ENCODE measurements at regions not wholly inside any gene's neighbourhood (a gene's known extent, or its start where the extent isn't known, plus 50 kb on each side); places are given as distances from the start of the nearest gene placed in this dataset.

GRCh38 chr2:126799301-126799700 is 99.4 kb upstream of the TEX51 start:
- Histone ChIP-seq H3K27ac (no peak overlapping the region), H3K36me3 (no peaks in the 10 kb centered on the region), H3K27me3 (no peaks in the 10 kb centered on the region), H3K4me3 (no peak overlapping the region), H3K4me1 (ENCODE audit: low read depth) (no peaks in the 10 kb centered on the region), H3K9me3 (ENCODE audit: low read depth) (no peaks in the 10 kb centered on the region)
- TF ChIP-seq CTCF (IDR thresholded peaks at IDR 0.05; ENCODE audit: low read depth, low read length) = no peak
- no peak for DNase-seq (ENCODE audit: low read depth in 1 of 2, low spot score in 1 of 2)

- Histone ChIP-seq H3K36me3 (no peaks in the 10 kb centered on the region), H3K4me1 (ENCODE audit: low read depth) (no peaks in the 10 kb centered on the region), H3K27me3 (no peaks in the 10 kb centered on the region), H3K9me3 (ENCODE audit: low read depth) (no peaks in the 10 kb centered on the region), H3K4me3 (no peak overlapping the region), H3K27ac (no peak overlapping the region)
- no peak for TF ChIP-seq CTCF (IDR thresholded peaks at IDR 0.05; ENCODE audit: low read depth, low read length)
- DNase-seq (ENCODE audit: low read depth in 1 of 2, low spot score in 1 of 2) = no peak
These were observed 97.2 kb upstream of the TEX51 start for GRCh38 chr2:126801473-126801872.

- no peaks in the 10 kb centered on the region for H3K9me3 ChIP-seq (ENCODE audit: low read depth)
- H3K4me3 ChIP-seq = no peak overlapping the region
- no peak for DNase-seq (ENCODE audit: low read depth in 1 of 2, low spot score in 1 of 2)
- no peaks in the 10 kb centered on the region for H3K27me3 ChIP-seq
- no peaks in the 10 kb centered on the region for H3K36me3 ChIP-seq
- no peaks in the 10 kb centered on the region for H3K4me1 ChIP-seq (ENCODE audit: low read depth)
- no peak overlapping the region for H3K27ac ChIP-seq
- TF ChIP-seq CTCF (IDR thresholded peaks at IDR 0.05; ENCODE audit: low read depth, low read length) = no peak
These were observed 96.4 kb upstream of the TEX51 start for GRCh38 chr2:126802316-126802715.

- H3K27me3 ChIP-seq = no peaks in the 10 kb centered on the region
- H3K4me1 ChIP-seq (ENCODE audit: low read depth) = no peaks in the 10 kb centered on the region
- no peaks in the 10 kb centered on the region for H3K9me3 ChIP-seq (ENCODE audit: low read depth)
- no peak for TF ChIP-seq CTCF (IDR thresholded peaks at IDR 0.05; ENCODE audit: low read depth, low read length)
- H3K27ac ChIP-seq = no peak overlapping the region
- H3K36me3 ChIP-seq = no peaks in the 10 kb centered on the region
- no peak overlapping the region for H3K4me3 ChIP-seq
- peak in 1 of 2 donors; percentile 3 for DNase-seq (ENCODE audit: low read depth in 1 of 2, low spot score in 1 of 2)
These were observed 95.8 kb upstream of the TEX51 start for GRCh38 chr2:126802774-126803433.

- Histone ChIP-seq H3K27me3 (no peaks in the 10 kb centered on the region), H3K4me3 (no peak overlapping the region), H3K4me1 (ENCODE audit: low read depth) (no peaks in the 10 kb centered on the region), H3K36me3 (no peaks in the 10 kb centered on the region), H3K9me3 (ENCODE audit: low read depth) (no peaks in the 10 kb centered on the region), H3K27ac (no peak overlapping the region)
- no peak for TF ChIP-seq CTCF (IDR thresholded peaks at IDR 0.05; ENCODE audit: low read depth, low read length)
- DNase-seq (ENCODE audit: low read depth in 1 of 2, low spot score in 1 of 2) = no peak
These were observed 95.3 kb upstream of the TEX51 start for GRCh38 chr2:126803434-126803775.

GRCh38 chr2:126804347-126804746 is 94.3 kb upstream of the TEX51 start:
- no peak overlapping the region for H3K27ac ChIP-seq
- no peaks in the 10 kb centered on the region for H3K36me3 ChIP-seq
- no peak for DNase-seq (ENCODE audit: low read depth in 1 of 2, low spot score in 1 of 2)
- no peak for TF ChIP-seq CTCF (IDR thresholded peaks at IDR 0.05; ENCODE audit: low read depth, low read length)
- H3K4me3 ChIP-seq = no peak overlapping the region
- H3K4me1 ChIP-seq (ENCODE audit: low read depth) = no peaks in the 10 kb centered on the region
- no peaks in the 10 kb centered on the region for H3K9me3 ChIP-seq (ENCODE audit: low read depth)
- no peaks in the 10 kb centered on the region for H3K27me3 ChIP-seq

Data from cardiac muscle cell (in vitro differentiated cells and primary cell).